Hematopoietic multipotent progenitor cell treated with erythropoietin and hydrocortisone succinate and interleukin-3 and kit ligand, for 17 days (in vitro differentiated cells): ENCODE measurements at regions not wholly inside any gene's neighbourhood (a gene's known extent, or its start where the extent isn't known, plus 50 kb on each side); places are given as distances from the start of the nearest gene placed in this dataset.
"Not testable (repeated sequence)": the region's sequence is repeated elsewhere in the genome, so short reads cannot be mapped to it uniquely, and the experiment has no call there.

Experiments
- DNase-seq: peaks from one replicate; pipeline ENCODE4 v3.0.0-alpha.2; 2015; ENCODE audit warnings: low spot score

DNA sequence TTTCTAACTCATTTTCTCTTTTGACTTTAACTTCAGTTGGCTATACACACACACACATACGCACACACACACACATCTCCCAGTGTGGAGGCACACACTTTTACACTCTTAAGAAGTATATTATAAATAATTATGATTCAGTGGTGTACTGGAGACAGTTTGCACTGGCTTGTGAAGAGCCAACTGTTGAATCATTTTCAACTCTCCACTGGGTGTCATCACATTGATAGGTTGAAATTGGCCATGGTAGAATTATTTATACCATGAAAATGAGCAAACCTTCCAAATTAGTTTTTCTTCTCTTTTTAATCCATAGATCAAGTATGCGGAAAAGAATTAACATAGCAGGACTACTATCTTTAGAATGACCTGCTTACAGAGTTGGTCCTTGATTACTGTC is 407.1 kb downstream of the BMP2 start:
- DNase-seq: no peak

DNA sequence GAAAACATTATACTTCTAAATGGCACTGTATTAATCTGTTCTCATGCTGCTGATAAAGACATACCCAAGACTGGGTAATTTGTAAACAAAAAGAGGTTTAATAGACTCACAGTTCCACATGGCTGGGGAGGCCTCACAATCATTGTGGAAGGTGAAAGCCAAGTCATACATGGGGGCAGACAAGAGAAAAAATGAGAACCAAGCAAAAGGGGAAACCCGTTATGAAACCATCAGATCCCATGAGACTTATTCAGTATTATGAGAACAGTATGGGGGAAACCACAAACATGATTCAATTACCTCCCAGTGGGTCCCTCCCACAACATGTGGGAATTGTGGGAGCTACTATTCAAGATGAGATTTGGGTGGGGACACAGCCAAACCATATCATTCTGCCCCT is 408.3 kb downstream of the BMP2 start:
- not testable (repeated sequence) for DNase-seq

DNA sequence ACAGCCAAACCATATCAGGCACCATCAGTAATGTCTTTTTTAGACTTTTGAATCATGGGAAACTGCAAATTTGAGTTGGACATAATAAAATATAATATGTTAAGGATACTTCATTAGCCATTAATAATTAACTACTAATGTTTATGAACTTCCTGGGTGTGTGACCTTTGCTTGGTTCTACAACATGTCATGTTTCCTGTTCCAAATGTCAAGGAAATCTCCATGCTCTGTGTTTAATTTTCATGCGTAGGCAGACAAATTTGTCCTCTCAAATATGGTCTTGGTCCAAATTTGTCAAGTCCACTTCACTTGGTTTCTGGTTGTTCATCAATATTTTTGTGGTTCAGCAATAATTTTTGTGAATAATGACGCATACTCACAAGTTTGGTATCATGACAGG is 410.5 kb downstream of the BMP2 start:
- no peak for DNase-seq

DNA sequence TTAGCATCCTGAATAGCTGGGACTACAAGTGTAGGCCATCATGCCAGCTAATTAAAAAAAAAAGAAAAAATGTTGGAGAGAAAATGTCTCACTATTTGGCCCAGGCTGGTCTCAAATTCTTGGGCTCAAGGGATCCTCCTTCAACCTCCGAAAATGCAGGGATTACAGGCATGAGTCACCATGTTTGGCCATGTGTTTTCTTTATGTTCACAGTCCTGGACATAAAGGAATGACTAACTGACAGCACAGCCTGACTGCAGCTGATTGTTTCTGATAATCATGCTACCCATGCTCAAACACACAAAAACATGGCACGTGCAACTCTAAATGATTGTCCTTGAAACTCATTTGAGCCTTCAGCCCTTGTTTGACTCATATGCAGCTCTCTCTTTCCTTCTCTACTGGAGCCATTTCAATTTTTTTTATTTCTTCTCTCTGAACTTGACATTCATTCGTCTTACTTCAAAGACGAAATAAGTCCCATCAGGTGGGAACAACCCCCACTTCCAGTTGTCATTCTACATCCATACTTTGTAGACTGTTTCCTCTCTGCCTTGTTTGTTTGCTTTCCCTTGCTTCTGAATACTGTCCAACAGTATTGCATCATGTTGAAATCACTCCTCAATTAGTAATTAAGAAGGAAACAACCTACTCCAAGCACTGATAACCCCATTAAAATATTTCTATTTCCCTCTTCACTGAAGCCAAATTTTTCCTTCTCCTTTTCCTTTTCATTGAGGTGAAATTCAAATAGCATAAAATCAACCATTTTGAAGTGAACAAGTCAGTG is 413.0 kb downstream of the BMP2 start:
- DNase-seq: no peak

DNA sequence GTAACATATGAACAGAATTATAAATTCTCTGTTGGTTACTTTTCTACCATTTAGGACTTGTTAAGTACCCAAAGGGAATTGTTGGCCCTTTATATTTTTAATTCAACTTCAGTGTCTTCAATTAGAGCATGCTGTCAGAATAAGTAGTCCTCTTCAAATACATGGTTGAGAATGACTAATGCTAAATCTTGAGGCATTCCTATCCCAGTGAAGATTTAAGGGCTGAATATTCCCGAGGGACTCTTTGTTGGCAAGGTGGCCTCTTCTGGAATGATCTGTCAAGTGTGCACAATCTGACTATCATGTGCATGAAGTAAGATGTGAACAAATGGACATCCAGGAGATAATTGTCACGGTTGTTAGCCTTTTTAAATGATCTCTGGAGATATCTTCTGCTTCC is 421.7 kb downstream of the BMP2 start:
- no peak for DNase-seq

DNA sequence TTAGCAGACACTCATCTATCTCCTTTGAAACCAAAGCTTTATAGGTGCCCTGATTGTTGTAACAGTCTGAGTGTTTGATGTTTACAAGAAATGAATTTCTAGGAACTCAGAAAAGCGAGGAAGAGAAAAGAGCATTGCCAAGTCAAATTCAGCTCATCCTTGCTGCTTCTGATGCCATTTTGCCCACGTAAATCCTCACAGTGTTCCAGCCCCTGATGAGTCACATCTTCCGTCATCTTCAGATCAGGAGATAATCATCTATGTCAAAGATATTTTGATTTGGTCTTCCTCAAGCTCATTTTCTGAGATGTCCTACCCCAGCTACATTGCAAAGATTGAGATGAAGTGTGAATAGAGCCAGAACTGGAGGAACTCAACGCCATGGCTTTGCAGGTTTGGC is 426.2 kb downstream of the BMP2 start:
- no peak for DNase-seq

DNA sequence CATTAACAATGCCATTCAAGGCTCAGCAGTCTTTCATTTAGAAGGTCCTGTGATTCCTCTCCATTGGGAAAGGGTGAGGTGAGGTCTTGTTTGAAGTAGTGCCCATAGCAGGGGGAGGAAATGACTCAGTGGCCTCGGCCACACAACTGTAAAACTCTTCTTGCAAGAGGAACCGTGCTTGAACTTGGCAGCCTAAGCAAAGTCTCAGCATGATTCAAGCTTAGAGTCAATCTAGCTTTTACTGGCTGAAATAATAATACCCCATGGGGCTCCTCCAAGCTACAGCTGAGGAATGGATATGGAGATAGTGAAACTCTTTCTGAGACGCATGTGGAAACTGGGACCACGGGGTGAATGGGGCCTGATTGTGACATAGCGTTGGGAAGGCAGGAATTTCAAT is 428.2 kb downstream of the BMP2 start:
- DNase-seq: no peak

DNA sequence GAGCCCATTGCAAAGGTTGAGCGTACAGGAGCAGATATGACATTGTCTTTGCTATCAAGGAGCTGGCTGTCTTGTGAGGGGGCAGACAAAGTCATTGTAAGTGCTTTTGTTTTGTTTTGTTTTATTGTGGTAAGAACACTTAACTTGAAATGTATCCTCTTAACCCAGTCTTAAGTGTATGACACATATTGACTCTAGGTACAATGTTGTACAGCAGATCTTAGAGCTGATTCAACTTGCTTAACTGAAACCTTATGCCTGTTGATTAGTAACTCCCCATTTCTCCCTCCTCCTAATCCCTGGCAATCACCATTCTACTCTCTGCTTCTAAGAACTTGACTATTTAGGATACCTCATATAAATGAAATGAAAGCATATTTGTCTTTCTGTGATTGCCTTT is 429.0 kb downstream of the BMP2 start:
- no peak for DNase-seq

DNA sequence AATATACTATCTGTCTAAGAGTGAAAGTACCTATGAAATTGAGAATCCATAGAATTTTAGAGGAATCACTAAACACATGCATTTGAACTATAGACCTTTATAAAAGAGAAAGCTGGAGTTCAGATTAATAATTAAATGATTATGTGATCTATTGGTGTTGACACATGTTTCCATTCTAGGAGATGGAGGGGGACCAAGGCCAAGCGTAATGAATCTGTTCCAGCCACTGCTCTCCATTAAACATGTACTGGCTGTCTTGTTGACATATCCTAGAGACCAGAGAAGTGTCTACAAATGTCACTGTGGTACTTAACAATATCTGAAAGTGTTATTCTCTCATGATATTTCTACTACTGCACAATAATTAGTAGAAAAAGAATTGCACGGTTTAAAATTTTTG is 432.4 kb downstream of the BMP2 start:
- no peak for DNase-seq

DNA sequence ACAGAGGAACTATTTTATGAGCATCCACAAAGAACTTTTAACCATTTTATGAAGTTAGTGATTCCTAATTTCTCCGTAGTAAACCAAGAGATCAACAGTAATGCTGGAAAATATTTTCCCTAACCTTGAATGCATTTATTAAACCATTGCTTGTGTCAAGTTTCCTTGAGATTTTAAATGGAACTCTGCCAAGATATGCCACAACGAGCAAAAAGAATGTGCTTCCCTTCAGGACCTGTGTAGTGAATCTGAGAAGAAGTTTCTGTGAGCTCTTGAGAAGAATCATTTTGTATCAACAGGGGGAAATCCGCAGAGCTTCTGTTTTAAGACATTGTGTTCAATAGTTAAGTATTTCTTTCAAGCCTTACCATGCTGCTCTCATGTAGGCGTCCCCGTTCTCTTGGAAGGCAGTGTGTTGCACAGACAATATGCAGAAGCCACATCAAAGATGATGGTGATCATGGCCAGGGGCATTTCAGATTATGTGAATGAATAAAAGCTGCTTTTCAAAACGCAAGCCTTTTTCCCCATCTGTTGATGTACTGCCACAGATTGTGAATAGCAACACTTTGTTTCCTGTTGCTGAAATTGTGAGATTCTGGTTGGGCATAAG is 439.8 kb downstream of the BMP2 start:
- DNase-seq: no peak

DNA sequence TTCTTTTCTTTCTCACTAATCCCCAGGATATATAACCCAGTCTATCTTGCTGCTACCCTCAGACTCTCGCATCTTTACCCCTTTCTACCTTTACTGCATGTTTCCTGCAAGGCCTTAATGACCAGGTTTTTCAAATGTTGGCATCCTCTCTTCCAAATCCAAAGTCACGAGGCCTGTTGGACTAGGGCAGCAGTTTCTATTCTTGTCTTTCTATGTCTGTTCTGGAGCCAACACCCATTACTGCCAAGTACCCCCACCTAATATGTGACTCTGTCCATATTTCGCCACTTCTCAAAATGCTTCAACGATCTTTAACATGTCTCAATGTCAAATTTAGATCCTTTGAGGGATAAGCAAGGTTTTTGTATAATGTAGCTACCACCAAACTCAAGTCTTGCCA is 443.4 kb downstream of the BMP2 start:
- no peak for DNase-seq

DNA sequence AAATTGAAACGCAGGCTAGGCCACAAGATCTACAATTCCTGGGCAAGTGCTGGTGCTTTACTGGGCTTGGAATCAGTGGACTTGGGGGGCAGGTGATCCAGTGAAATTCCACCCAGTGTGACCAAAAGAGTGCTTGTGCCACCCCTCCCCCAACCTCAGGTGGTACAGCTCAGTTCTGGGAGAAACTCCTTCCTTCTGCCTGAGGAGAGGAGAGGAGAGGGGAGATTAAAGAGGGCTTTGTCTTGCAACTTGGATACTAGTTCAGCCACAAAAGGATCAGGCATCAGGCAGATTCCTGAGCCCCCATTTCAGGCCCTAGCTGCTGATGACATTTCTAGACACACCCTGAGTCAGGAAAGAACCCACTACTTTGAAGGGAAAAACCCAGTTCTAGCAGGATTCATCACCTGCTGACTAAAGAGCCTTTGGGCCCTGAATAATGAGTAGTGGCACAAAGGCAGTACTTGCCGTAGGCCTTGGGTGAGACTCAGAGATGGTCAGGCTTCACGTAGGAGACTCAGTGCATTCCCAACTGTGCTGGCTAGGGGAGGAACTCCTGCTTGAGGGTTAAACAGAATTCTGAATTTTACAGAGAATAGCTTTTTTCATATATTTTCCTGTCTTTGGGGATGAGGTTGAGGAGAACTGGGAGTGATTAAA is 446.7 kb downstream of the BMP2 start:
- no peak for DNase-seq

DNA sequence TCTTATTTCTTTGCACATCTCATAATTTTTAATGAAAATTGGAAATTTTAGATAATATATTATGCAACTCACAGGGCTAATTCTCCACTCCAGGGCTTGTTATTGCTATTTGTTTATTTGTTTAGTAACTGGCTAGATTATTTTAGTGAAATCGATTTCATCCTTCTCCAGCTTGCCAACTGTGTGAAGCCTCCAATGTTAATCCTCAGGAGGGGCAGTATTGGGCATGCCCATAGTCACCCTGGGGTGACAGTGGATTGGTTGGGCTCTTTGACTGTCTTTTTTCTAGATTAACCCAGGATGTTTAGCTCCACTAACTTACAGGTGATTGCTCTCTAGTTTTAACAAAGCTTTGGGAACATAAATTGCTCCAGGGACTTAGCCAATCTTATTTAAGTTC is 450.1 kb downstream of the BMP2 start:
- DNase-seq: no peak

DNA sequence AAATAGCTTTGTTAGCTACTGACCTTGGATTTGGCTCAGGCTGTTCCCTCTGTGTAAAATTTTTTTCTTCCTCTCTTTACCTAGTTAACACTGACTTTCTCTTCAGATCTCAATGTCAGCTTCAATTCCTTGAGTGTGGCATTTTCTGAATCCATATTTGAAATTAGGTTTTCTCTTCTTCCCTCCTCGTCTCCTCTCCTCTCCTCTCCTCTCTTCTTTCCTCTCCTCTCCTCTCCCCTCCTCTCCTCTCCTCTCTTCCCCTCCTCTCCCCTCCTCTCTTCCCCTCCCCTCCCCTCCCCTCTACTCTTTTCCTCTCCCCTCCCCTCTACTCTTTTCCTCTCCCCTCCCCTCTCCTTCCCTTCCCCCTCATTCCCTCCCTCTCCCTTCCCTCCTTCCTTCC is 453.3 kb downstream of the BMP2 start:
- no peak for DNase-seq

DNA sequence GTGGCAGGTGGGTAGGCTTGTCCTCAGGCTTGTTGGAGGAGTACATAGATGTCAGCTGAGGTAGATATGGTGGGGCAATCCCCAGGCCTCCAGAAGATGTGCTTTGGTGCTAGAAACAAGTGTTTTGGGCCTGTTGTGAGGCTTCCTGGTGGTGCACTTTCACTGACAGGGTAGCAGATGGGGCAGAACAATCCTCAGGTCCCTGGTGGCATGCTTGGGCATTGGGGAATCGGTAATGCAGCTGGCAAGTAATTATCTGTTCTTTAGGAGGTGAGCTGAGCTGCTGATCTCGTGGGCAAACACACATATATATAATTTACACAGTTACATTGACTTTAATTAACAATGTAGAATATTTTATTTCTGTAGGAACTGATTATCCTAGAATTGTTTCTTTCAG is 458.7 kb downstream of the BMP2 start:
- no peak for DNase-seq

DNA sequence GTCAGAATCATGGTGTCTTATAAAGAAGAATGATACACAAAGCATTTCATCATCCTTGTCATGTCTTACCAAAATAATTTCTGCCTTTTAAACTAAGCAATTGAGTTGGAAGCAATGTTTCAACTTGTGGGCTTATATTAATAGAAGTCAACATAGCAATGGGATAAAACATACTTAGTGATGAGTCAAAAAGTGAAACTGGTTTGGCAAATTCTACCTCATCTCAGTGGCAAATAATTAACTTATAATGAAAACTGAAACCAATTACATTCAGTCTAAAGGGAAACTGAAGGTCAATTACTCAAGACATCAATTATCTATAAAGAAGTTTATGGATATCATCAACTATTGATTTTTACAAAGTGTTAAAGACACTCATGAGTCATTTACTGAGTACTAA is 463.8 kb downstream of the BMP2 start:
- no peak for DNase-seq

DNA sequence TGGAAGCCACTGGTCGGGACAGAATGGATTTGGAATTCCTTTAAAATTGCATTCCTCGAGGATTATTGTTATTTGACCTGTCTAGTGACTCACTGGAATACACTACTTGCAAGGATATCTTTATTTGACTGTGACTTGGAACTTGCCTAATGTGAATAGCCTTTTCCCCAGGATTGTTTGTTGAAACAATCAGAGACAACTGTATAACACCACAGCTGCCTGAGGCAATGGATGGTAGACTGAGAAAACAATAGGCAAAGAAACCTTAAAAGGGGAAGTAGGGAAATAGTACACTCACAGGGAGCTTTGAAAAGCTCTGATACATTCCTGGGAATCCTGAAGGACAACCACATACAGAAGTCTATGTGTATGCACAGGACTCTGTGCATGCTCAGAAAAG is 465.3 kb downstream of the BMP2 start:
- no peak for DNase-seq

DNA sequence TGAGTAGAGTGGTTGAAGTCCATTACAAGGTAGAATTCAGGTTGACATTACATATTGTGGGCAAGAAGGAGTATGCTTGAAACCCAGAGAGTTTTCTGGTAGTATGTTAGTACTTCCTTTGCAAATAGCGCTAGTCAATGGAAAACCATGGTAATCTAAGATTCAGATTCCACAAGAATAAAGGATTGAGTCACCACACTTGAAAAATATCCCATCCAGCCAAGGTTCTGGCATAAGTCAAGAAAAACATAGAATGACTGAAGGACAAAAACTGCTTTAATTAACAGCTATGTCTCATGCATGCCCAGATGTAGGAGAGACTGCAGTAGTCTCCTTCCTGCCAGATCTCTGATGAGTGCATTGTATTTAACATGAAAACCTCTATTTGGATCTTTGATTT is 469.8 kb downstream of the BMP2 start:
- DNase-seq: no peak

DNA sequence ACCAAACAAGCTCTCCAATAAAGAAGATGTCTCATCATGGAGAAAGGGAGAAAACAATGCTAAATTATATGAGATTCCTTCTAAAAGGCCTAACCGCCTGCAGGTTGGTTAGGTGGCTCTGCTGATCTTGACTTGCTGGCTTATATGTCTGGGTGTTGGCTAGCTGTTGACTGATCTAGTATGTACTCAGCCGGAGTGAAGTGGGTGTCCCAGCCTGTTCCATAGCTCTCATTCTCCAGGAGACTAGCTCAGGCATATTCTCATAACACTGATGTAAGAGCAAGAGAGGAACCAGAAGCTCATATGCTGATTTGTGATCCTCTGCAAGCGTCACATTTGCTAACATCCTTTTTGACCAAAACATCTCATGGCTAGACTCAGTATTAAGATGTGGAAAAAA is 473.0 kb downstream of the BMP2 start:
- no peak for DNase-seq

DNA sequence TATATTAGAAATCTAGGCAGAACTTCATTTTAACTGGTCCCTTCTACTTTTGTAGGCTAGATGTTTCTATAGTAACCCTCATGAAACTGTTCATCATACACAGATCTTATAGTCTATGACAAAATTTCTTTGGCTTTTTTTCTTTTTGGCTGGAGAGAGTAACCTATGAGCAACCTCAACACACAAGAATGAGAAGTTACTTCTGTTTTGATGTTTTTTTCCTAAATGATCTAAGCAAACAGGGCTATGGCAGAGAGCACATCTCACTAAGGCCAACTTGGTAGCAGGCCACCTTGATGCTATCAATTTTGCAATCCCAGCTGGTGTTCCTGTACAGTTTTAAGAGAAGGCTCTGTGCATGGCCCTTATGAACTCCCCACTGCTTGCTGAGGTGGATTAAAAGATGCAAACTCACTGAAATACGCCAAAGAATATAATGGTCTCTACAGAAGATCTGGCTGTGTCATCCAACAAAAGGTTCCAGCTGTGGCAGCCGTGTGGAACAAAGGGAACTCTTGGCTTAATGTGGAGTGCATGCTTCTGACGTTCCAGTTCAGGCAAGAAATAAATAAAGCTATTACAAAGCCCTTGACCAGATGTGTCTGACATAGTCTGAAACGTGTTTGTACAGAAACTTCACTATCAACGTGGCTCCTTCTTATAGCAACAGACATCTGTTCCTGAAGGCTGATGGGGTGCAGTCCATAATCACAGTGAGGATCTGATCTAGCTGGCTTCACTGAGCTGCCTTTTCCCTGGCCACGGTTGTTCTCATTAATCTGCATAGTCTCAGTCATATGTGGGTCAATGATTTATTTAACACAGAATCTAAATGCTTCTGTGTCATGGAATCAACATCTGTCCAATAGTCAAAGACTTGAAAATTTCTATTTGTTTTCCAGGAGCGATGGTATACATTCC is 481.1 kb downstream of the BMP2 start:
- DNase-seq: no peak

DNA sequence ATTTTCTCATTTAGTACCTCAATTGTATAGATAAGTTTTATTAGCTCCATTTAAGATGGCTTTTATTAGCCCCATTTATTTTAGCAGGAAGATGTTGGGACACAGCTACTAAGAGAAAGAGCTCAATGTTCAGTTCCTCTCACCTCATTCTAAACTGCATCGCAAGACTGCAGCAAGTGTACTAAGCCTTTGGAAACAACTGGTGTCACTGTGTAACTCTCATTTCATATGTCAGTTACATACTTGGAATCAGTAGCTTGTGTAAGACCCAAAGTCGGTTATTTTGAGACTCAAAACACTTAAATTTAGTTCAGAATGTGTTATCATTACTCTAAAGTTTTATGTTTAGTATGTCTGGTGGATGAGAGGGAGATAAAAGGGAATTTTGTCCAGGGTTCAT is 482.9 kb downstream of the BMP2 start:
- no peak for DNase-seq

DNA sequence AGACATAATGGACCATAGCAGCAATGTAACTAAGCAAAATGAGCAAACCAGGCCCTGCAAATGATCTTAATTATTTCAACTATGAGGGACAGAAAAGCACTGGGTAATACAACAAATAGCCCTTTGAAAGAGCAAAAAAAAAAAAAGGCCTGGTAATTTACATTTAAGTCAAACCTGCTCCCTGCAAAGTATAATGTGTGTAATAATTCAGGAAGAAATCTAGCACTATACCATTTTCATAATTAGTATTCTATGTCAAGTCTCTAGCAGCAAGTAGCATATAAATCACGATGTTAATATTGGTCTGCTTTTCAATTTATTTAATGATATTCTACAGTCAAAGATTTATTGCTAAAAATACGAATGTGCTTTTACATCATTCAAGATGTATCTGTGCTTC is 489.6 kb downstream of the BMP2 start:
- DNase-seq: no peak
